H1 (cell line): ENCODE measurements at regions not wholly inside any gene's neighbourhood (a gene's known extent, or its start where the extent isn't known, plus 50 kb on each side); places are given as distances from the start of the nearest gene placed in this dataset.

Experiments used
- CTCF ChIA-PET: fragments of 300-600 bp; sonication (Branson Sonifier 250); formaldehyde crosslinking; loops from one replicate; lab custom pipeline; 2021; ENCODE audit not compliant: partially characterized antibody; lab: Charles Lee
- POLR2A ChIA-PET: fragments of 300-600 bp; sonication (Branson Sonifier 250); formaldehyde crosslinking; loops from one replicate; lab custom pipeline; 2021; ENCODE audit warnings: inconsistent platforms; ENCODE audit not compliant: partially characterized antibody; lab: Charles Lee
- DNase-seq, 2 experiments: peaks; one replicate each; pipeline versions ENCODE4 v3.0.0 to v3.0.0-alpha.2; 2010 to 2022; ENCODE audit warnings: low spot score in 2 of 2, low read depth in 1 of 2, mixed read lengths in 1 of 2
- FAIRE-seq: peaks from 2 replicates; lab custom pipeline; 2011; peaks lifted over from hg19 to GRCh38; lab: Jason Lieb, UNC
- H2AFZ ChIP-seq: 2 replicates; pipeline ENCODE4 v1.8.1; 2012; ENCODE audit warnings: low read length, inconsistent platforms
- H2AK5ac ChIP-seq: 2 replicates; pipeline ENCODE4 v1.6.1; 2013; ENCODE audit warnings: low read depth, low read length
- H2BK120ac ChIP-seq: replicated peaks from 2 replicates; pipeline ENCODE3; 2013; ENCODE audit warnings: low read depth, low read length, inconsistent platforms
- H2BK12ac ChIP-seq: 2 replicates; pipeline ENCODE4 v1.6.1; 2013; ENCODE audit warnings: low read depth, low read length
- H2BK15ac ChIP-seq: 2 replicates; pipeline ENCODE4 v1.6.1; 2013; ENCODE audit warnings: low read length
- H2BK20ac ChIP-seq: 2 replicates; pipeline ENCODE4 v1.6.1; 2013; ENCODE audit warnings: low read length
- H2BK5ac ChIP-seq: 2 replicates; pipeline ENCODE4 v1.6.1; 2013; ENCODE audit warnings: low read depth, low read length
- H3K14ac ChIP-seq: 2 replicates; pipeline ENCODE4 v1.6.1; 2013; ENCODE audit warnings: inconsistent platforms; ENCODE audit not compliant: insufficient read length
- H3K18ac ChIP-seq: 2 replicates; pipeline ENCODE4 v1.6.1; 2013; ENCODE audit warnings: low read length; ENCODE audit errors: extremely low read depth
- H3K23ac ChIP-seq: 2 replicates; pipeline ENCODE4 v1.6.1; 2013; ENCODE audit warnings: inconsistent platforms; ENCODE audit not compliant: insufficient read length
- H3K23me2 ChIP-seq: 2 replicates; pipeline ENCODE4 v1.6.1; 2013; ENCODE audit warnings: low read depth, low read length
- H3K27ac ChIP-seq: 2 replicates; pipeline ENCODE4 v1.6.1; 2011; ENCODE audit warnings: low read depth, low read length, inconsistent platforms
- H3K27me3 ChIP-seq, 4 experiments: replicated peaks in 1 of 4; 1 replicate in 1 of 4; 2 replicates in 3 of 4; pipeline versions ENCODE4 v1.6.1 to v1.8.1; 2011 to 2013; ENCODE audit warnings: low read length in 3 of 4, mild to moderate bottlenecking in 3 of 4, inconsistent platforms in 2 of 4, mixed read lengths in 2 of 4, moderate library complexity in 1 of 4; ENCODE audit not compliant: control insufficient read depth in 3 of 4, insufficient read depth in 3 of 4; ENCODE audit errors: extremely low read depth in 1 of 4
- H3K36me3 ChIP-seq, 4 experiments: 2 replicates each; pipeline versions ENCODE4 v1.6.1 to v1.8.1; 2011 to 2013; ENCODE audit warnings: mild to moderate bottlenecking in 4 of 4, low read length in 3 of 4, moderate library complexity in 2 of 4, control low read depth in 1 of 4, inconsistent platforms in 1 of 4; ENCODE audit not compliant: insufficient read depth in 4 of 4, control insufficient read depth in 2 of 4
- H3K4ac ChIP-seq: replicated peaks from 2 replicates; pipeline ENCODE3; 2013; ENCODE audit warnings: low read length, low read depth, mixed read lengths, inconsistent platforms; ENCODE audit not compliant: insufficient read length
- H3K4me1 ChIP-seq, 4 experiments: replicated peaks in 1 of 4; 1 replicate in 1 of 4; 2 replicates in 3 of 4; pipeline versions ENCODE4 v1.6.1 to v1.8.1; 2011 to 2013; ENCODE audit warnings: low read length in 3 of 4, inconsistent platforms in 2 of 4, mixed read lengths in 1 of 4; ENCODE audit not compliant: insufficient read depth in 4 of 4, control insufficient read depth in 3 of 4
- H3K4me2 ChIP-seq, 2 experiments: 2 replicates each; pipeline versions ENCODE4 v1.6.1 to v1.8.1; 2011 to 2013; ENCODE audit warnings: low read depth in 2 of 2, low read length in 2 of 2, control low read depth in 1 of 2, inconsistent platforms in 1 of 2, mild to moderate bottlenecking in 1 of 2; ENCODE audit not compliant: insufficient read depth in 1 of 2
- H3K4me3 ChIP-seq, 4 experiments: fragments of 200-600, 300-600 bp in 1 of 4; sonication (generic), shearing (Covaris generic), sonication (Bioruptor Twin) in 1 of 4; 2 replicates each; pipeline versions ENCODE4 v1.5.1 to v1.8.1; 2011 to 2016; ENCODE audit warnings: low read length in 4 of 4, low read depth in 3 of 4, control low read depth in 2 of 4, inconsistent platforms in 2 of 4, mild to moderate bottlenecking in 2 of 4, mixed read lengths in 1 of 4, moderate library complexity in 1 of 4; ENCODE audit not compliant: insufficient read depth in 2 of 4; ENCODE audit errors: extremely low read depth in 1 of 4
- H3K56ac ChIP-seq: replicated peaks from 2 replicates; pipeline ENCODE3; 2013; ENCODE audit warnings: low read depth, mild to moderate bottlenecking, mixed read lengths, low read length, inconsistent platforms; ENCODE audit not compliant: insufficient read length
- H3K79me1 ChIP-seq: 2 replicates; pipeline ENCODE4 v1.6.1; 2013; ENCODE audit warnings: low read depth, low read length, control low read depth
- H3K79me2 ChIP-seq, 2 experiments: 2 replicates each; pipeline versions ENCODE4 v1.6.1 to v1.8.1; 2012 to 2013; ENCODE audit warnings: low read length in 2 of 2, mild to moderate bottlenecking in 2 of 2, inconsistent platforms in 1 of 2; ENCODE audit not compliant: insufficient read depth in 2 of 2, control insufficient read depth in 1 of 2
- H3K9ac ChIP-seq, 4 experiments: replicated peaks in 1 of 4; 1 replicate in 1 of 4; 2 replicates in 3 of 4; pipeline versions ENCODE4 v1.6.1 to v1.8.1; 2011 to 2013; ENCODE audit warnings: low read depth in 3 of 4, low read length in 3 of 4, control low read depth in 2 of 4, mild to moderate bottlenecking in 2 of 4, moderate library complexity in 2 of 4, inconsistent platforms in 1 of 4; ENCODE audit errors: extremely low read depth in 1 of 4
- H3K9me3 ChIP-seq, 2 experiments: 2 replicates each; pipeline versions ENCODE4 v1.6.1 to v1.8.1; 2012 to 2013; ENCODE audit warnings: mild to moderate bottlenecking in 2 of 2, moderate library complexity in 2 of 2, control low read depth in 1 of 2, inconsistent platforms in 1 of 2, low read depth in 1 of 2, low read length in 1 of 2, mixed read lengths in 1 of 2; ENCODE audit not compliant: insufficient read depth in 2 of 2
- H4K20me1 ChIP-seq, 2 experiments: replicated peaks in 1 of 2; 2 replicates each; pipeline versions ENCODE3 to v1.8.1; 2011 to 2013; ENCODE audit warnings: inconsistent platforms in 2 of 2, low read length in 2 of 2, mild to moderate bottlenecking in 1 of 2; ENCODE audit not compliant: insufficient read depth in 2 of 2, control insufficient read depth in 1 of 2
- H4K5ac ChIP-seq: 2 replicates; pipeline ENCODE4 v1.6.1; 2013; ENCODE audit warnings: low read length, low read depth, mixed read lengths, inconsistent platforms; ENCODE audit not compliant: insufficient read length
- H4K8ac ChIP-seq: 2 replicates; pipeline ENCODE4 v1.8.0; 2013; ENCODE audit warnings: mild to moderate bottlenecking, moderate library complexity, low read length, inconsistent platforms; ENCODE audit not compliant: insufficient read depth; ENCODE audit errors: extremely low read depth
- H4K91ac ChIP-seq: replicated peaks from 2 replicates; pipeline ENCODE3; 2013; ENCODE audit warnings: low read length, mixed read lengths, inconsistent platforms; ENCODE audit not compliant: insufficient read length
- GABPA ChIP-seq: IDR thresholded peaks from 2 replicates; pipeline ENCODE4 v1.6.1; 2011; ENCODE audit warnings: mild to moderate bottlenecking, low read length, moderate library complexity, borderline replicate concordance; ENCODE audit not compliant: insufficient read depth
- NANOG ChIP-seq: IDR thresholded peaks from 2 replicates; pipeline ENCODE4 v1.6.1; 2011; ENCODE audit warnings: low read length, low read depth, mild to moderate bottlenecking, inconsistent platforms; ENCODE audit not compliant: insufficient read depth, poor library complexity, severe bottlenecking
- PHF8 ChIP-seq: fragments of 200-600 bp; sonication (generic); conservative IDR thresholded peaks from 2 replicates; pipeline ENCODE4 v1.7.1; 2012; ENCODE audit warnings: low read depth, mild to moderate bottlenecking, inconsistent platforms, low read length, moderate library complexity
- SP2 ChIP-seq: IDR thresholded peaks from 2 replicates; pipeline ENCODE4 v1.6.1; 2012; ENCODE audit warnings: mild to moderate bottlenecking, low read length, inconsistent platforms
- TAF7 ChIP-seq: optimal IDR thresholded peaks from 2 replicates; pipeline ENCODE3; 2011; ENCODE audit warnings: low read depth, mild to moderate bottlenecking, inconsistent platforms, low read length, moderate library complexity, borderline replicate concordance
- WGBS, 2 experiments: shearing (Covaris generic) in 1 of 2; methylation state at CpG; one replicate each; pipeline versions ENCODE4 v1.1.6 to v1.1.7; 2013 to 2015; ENCODE audit warnings: low lambda C conversion rate in 2 of 2, mixed read lengths in 2 of 2, inconsistent platforms in 1 of 2, low coverage in 1 of 2, missing lambda C conversion rate in 1 of 2; ENCODE audit not compliant: insufficient replicate concordance in 2 of 2, insufficient coverage in 1 of 2, insufficient read length in 1 of 2; ENCODE audit errors: extremely low coverage in 1 of 2, missing lambda C conversion rate in 1 of 2; 5-methylcytosine and 5-hydroxymethylcytosine counted together
- TF ChIP-seq, protein P1 (sequence below): IDR thresholded peaks from 2 replicates; pipeline ENCODE4 v1.6.1; 2012; ENCODE audit warnings: inconsistent platforms

DNA sequence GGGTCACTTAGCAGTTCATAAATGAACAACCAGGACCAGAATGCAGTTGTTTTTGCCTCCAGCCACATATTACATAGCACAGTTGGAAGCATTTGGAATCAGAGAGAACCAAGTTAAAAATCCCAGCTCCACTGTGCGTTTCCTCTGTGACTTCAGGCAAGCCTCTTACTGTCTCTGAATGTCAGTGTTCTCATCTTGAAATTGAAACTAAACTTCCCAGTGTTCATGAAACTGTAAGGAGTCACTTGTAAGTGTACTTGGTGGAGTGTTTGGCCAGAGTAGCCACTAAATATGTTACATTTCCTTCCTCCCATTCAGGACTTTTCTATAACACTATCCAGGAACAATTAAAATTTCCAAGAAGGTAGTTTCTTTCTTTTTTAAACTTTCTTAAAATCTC, 276.8 kb downstream of the KCNRG start:
- H4K8ac ChIP-seq = no peak overlapping the region
- no peak overlapping the region for H3K18ac ChIP-seq
- DNase-seq (no peak), FAIRE-seq (no peak)
- H3K56ac ChIP-seq = no peak overlapping the region
- H3K4me1 ChIP-seq = no peaks in the 10 kb centered on the region
- no peaks in the 10 kb centered on the region; the same call in 1 of the 2 replicates for H3K23me2 ChIP-seq
- CTCF ChIA-PET = interaction anchor here (0.6 to 1.3 kb wide), 2 partner anchors 68 to 1257 kb away, joined by 3 to 5 read pairs; no protein-coding TSS in a partner anchor
- no peak overlapping the region for H3K4me3 ChIP-seq
- POLR2A ChIA-PET = no interaction called here
- no peak overlapping the region for H3K4ac ChIP-seq
- no peak overlapping the region for H4K5ac ChIP-seq
- H2BK15ac ChIP-seq = no peak overlapping the region
- TF ChIP-seq, protein P1, sequence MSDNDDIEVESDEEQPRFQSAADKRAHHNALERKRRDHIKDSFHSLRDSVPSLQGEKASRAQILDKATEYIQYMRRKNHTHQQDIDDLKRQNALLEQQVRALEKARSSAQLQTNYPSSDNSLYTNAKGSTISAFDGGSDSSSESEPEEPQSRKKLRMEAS = no peak
- no peak for TF ChIP-seq SP2
- TF ChIP-seq TAF7 = no peak
- TF ChIP-seq GABPA = no peak
- no peak for TF ChIP-seq NANOG
- no peak for TF ChIP-seq PHF8
- H2AFZ ChIP-seq = no peak overlapping the region
- no peak overlapping the region for H2AK5ac ChIP-seq
- H2BK12ac ChIP-seq = no peak overlapping the region
- H3K14ac ChIP-seq = no peak overlapping the region
- H3K4me2 ChIP-seq = no peak overlapping the region
- no peak overlapping the region for H2BK5ac ChIP-seq
- H3K79me2 ChIP-seq = no peaks in the 10 kb centered on the region
- no peaks in the 10 kb centered on the region for H3K9me3 ChIP-seq
- no peak overlapping the region for H2BK20ac ChIP-seq
- H3K79me1 ChIP-seq = no peaks in the 10 kb centered on the region
- H4K91ac ChIP-seq = no peak overlapping the region
- no peaks in the 10 kb centered on the region for H4K20me1 ChIP-seq
- H2BK120ac ChIP-seq = no peak overlapping the region
- H3K36me3 ChIP-seq = no peaks in the 10 kb centered on the region
- WGBS, 2 experiments = 90% methylated on average over 1 of the region's 1 CpG; no CpG with 5 or more reads in 1 of the 2 experiments
- no peak overlapping the region for H3K23ac ChIP-seq
- no peak overlapping the region for H3K27ac ChIP-seq
- no peak overlapping the region for H3K9ac ChIP-seq
- H3K27me3 ChIP-seq = no peaks in the 10 kb centered on the region
